HG03342 (cell line): ENCODE measurements at regions not wholly inside any gene's neighbourhood (a gene's known extent, or its start where the extent isn't known, plus 50 kb on each side); places are given as distances from the start of the nearest gene placed in this dataset.

Experiments used
- ATAC-seq: cut with Tn5 transposase; IDR thresholded peaks from one replicate; pipeline ENCODE4 v1.9.1; 2021; ENCODE audit warnings: mild to moderate bottlenecking, moderate library complexity; ENCODE audit not compliant: unreplicated experiment

DNA sequence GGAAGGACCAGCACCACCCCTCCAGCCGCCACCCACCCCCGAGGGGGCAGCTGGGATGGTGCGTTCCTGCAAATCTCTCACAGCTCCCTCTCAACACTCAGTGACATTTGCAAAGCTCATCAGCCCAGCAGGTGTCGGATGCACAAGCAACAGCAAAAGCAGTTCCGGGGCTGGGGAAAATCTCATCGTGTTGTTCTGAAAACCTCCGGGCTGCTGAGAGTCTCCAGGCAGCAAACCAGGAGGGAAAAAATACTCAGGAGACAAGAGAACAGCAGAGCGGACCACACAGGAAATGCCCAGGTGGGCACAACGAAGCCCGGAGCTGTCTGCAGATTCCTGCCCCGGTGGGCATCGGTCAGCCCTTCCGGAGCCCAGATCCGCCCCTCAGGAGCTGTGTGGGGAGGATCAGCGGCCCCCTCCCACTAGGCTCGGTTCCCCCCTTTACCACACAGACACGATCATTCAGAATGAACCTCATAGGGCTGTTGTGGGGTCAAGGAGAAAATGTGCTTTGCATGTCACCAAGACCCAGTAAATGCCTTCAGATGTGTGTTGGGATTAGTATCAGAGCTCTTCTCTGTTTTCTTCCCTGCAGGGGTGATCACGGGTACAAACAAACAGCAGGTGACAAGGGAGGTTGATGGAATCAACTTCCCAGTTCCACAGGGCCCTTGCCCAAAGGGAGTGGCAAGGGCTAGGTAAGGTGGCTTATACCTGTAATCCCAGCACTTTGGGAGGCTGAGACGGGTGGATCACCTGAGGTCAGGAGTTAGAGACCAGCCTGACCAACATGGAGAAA is 127.0 kb upstream of the TIAM1 start:
- ATAC-seq = no peak

- no peak for ATAC-seq
Measured at GRCh38 chr21:31460980-31461379, 116.9 kb upstream of the TIAM1 start.

DNA sequence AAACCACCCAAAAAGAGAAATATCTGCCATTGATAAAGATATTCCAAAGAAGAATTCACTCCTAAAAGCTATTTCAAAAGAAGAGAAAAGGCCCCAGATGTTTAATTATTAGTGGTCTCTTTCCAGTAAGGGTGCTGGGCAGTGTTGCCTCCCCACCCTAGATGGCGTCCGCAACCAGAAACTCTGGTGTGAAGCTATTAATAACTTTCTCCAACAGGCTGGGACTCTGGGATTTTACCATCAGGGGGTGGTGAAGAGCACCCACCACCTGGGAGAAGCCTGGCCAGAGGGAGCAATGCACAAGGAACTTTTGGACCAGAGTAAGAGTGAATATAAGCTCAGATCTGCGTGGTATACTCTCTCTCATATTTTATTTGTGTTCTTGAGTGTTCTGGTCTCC is 115.4 kb upstream of the TIAM1 start:
- no peak for ATAC-seq

GRCh38 chr21:31457675-31458074 is 113.6 kb upstream of the TIAM1 start:
- no peak for ATAC-seq

DNA sequence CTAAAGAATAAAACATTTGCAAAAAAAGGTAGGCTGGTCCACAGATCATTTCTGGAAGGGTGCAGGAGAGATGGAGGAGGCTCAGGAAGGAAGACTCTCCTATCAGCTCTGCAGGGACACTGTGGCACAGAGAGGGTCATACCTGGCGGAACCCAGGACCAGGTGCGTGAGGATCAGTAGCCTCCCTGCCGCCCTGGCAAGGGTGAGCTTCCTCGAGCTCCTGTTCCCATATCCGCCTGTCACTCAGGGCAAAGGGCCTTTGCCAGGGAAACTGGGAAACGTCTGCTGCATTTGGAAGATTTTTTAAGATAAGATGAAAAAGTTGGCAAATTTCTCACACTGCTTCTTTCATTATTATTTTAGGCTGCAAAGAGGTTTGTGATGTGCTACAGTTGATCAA is 112.1 kb upstream of the TIAM1 start:
- ATAC-seq = no peak

DNA sequence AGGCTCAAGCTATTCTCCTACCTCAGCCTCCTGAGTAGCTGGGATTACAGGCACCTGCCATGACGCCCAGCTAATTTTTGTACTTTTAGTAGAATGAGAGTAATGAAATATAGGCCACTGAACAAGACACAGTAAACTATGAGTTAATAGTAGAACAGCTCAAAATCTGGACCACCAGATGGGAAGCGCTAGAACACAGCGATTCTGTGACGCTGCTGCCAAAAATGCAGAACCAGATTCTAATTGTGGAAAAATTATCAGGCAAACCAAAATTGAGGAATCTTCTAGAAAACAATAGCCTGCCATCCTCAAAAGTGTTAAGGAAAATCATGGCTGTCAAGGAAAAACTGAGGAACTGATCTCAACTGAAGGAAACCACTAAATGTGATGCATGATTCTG is 111.4 kb upstream of the TIAM1 start:
- no peak for ATAC-seq

- ATAC-seq = no peak
Measured at GRCh38 chr21:31450980-31451379, 106.9 kb upstream of the TIAM1 start.

DNA sequence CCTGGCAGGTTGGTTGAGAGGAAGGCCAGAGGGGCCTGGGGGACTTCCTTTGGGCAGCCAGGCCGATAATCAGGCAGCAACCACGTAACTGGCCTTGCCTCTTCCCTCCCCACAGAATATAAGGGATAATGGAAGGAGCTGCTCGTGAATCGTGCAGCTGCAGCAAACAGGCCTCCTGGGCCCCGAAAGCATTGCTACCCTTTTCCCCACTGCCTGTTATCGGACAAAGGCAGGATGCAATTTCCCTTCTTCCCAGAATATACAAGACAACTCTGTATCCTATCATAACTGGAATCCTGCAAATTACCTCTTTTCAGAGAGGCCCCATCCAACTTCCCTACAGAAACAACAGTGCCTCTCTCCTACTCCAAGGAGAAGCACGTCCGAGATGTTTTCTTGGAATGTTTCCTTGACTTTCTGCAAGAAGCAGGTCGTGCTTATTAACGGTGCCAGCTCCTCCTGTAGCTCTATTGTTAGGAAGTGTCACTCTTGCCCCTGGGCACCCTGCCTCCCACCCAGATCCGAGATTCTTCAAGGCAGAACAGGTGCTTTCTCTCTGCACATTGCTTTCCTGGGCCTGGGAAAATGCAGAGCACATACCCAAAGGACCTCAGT is 106.0 kb upstream of the TIAM1 start:
- ATAC-seq = no peak

DNA sequence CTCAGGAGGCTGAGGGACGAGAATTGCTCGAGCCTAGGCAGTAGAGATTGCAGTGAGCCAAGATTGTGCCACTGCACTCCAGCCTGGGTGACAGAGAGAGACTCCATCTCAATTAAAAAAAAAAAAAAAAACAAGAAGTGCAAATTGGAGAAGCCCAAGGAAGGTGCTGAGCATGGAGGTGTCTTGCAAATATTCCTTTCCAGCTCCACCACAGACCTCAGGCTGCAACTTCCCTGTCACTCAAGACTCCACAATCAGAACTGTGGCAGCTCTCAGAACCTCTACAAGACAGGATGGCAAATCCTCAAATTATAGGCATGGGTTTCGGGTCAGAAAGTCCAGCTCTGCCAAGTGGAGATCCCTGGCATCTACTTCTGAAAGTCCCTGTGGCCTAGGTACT is 104.4 kb upstream of the TIAM1 start:
- no peak for ATAC-seq

DNA sequence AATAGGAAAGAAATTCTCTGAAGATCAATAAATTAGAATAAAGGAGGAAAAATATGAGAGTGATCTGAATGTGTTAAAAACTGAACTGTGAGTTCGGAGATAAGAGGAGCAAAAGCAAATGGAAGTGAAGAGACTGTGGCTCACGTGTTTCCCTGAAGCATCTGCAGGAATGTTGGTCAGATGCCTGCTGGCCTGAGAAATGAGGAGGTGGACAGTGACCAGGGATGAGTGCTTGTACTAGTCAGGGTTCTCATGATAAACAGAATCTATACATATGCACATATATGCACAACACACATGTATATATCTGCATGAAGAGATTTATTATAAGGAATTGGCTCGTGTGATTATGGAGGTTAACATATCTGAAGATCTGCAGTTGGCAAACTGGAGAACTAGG is 103.4 kb upstream of the TIAM1 start:
- no peak for ATAC-seq

DNA sequence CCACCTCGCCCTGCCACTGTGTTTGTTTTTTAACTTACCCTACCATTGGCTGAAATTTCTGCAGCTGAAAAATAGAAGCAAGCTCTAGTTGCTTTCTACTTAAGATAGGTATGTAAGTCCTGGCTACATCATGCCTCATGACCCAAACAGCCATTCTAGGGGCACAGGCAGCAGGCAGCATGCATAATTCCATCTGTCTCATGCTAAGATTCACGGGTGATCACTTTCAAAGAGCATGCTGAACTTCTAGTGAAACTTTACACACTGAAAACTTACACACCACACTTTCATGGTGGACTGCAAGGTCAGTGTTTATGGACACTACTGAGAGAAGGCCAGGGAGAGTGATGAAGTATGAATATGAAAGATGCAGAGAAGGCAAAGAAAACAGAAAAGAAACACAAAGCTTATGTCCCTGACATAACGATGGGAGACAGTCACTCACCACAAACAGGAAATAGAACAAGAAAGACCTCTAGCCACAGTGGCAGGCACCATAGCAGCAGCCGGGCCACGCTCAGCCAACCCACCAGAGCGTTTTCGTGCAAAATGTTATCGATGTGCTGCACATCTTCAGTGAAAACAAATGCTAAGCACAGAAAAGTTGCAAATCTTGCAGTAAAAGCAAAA is 102.3 kb upstream of the TIAM1 start:
- no peak for ATAC-seq

- ATAC-seq = no peak
Measured at GRCh38 chr21:31445137-31445536, 101.1 kb upstream of the TIAM1 start.

DNA sequence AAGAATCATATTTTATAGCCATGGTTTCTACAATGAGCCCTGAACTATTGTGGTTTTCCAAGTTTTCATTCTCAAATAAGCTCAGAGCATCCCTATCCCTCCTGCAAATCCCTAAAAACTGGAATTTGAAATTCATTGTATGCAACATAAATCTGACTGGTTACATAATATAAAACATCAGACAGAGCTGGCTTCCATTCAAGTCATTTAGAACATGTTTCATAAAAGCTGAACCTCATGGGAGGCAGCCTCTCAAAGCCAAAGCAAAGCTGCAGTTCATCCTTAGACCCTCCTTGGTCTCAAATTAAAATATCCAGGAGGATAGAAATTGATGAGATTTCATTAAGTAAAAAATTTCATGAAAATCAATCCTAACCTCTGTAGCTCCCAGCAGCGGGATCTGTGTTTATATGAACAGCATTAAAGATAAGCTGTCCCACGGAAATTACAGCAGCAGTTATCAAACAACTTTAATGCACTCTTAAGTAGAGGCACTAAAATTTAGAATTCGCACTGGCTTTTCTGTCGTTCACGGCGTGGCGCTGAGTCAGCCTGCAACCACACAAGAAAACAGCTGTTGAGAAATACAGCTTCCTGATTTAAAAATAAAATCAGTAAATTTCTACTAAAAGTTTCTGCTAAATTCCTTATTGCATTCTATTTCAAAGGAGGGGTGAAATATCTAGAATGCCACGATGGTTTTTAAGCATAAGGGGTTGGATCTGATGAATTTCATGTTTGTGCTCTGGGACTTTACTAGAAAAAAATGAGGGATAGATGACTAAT is 99.9 kb upstream of the TIAM1 start:
- ATAC-seq = no peak

DNA sequence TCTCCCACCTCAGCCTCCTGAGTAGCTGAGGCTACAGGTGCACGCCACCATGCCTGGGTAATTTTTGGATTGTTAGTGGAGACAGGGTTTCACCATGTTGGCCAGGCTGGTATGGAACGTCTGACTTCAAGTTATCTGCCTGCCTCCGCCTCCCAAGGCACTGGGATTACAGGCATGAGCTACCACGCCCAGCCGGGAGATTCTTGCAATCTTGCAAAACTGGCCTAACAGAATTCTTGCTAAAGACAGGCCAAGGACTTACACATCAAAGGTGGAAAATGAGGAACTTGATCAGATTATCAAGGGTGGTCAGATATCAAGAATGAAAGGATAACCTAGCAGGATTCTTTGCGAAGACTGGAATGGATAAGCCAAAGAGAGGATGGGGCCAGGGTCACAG is 98.3 kb upstream of the TIAM1 start:
- ATAC-seq = no peak

GRCh38 chr21:31429506-31429905 is 85.4 kb upstream of the TIAM1 start:
- no peak for ATAC-seq

DNA sequence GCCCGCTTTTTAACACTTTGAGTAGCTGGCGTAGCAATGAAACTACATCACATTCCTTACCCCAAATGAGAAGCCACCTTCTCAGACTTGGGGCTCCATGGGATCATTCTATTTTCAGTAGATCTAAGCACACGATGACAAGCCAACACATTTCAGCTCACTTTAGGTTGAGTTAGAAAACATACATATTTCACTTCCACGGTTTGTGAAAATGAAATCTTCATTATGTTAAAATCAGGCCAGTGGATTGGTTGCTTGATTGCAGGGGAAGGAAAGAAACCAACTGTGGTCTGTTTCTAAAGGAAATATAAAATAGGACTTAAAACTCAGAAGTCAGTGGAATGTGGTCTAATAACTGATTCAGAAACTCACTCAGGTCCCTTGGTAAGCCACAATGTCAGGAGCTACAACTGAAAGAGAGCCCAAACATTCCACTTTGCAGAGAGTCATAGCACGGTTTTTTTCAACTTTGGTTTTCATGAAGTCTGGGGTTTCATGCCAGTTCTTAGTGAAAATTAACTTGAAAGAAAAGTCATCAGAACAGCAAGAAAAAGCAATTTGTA is 82.3 kb upstream of the TIAM1 start:
- no peak for ATAC-seq

DNA sequence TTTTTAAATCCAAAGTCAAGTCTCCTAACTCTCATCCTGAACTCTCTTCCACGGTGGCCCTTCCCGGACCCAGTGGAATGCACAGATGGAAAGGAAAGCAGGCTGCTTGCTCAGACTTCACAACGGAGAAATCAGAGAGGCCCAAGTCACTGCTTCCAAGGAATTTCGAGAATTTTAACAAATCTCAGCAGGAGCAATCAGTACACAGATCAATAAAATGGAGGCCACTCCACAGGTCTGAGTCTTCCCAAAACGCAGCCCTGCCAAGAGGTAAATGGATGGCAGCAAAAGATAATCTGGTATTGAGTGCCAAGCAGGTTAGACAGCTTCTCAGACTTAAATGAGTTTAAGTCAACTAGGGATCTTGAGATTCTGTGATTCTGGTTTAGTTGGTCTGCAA is 81.1 kb upstream of the TIAM1 start:
- ATAC-seq = no peak

DNA sequence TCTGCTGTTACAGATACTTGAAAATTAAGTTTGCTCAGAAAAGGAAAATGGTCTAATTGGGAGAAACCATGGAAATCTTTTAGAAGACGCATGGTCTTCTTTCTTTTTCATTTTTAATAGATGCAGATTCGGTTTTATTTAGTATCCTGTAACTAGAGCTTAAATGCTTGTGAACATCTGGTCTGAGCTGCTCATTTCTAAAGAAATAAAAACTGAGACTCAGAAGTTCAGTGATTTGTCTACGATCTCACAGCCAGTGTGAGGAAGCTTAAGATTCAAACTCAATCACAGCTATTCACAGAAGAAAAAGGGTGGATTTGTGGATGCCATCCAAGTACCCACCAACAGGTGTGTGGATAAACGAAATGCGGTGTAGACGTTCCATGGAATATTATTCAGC is 80.0 kb upstream of the TIAM1 start:
- ATAC-seq = no peak

- no peak for ATAC-seq
Measured at GRCh38 chr21:31420988-31421387, 76.9 kb upstream of the TIAM1 start.

GRCh38 chr21:31420354-31420753 is 76.3 kb upstream of the TIAM1 start:
- no peak for ATAC-seq

DNA sequence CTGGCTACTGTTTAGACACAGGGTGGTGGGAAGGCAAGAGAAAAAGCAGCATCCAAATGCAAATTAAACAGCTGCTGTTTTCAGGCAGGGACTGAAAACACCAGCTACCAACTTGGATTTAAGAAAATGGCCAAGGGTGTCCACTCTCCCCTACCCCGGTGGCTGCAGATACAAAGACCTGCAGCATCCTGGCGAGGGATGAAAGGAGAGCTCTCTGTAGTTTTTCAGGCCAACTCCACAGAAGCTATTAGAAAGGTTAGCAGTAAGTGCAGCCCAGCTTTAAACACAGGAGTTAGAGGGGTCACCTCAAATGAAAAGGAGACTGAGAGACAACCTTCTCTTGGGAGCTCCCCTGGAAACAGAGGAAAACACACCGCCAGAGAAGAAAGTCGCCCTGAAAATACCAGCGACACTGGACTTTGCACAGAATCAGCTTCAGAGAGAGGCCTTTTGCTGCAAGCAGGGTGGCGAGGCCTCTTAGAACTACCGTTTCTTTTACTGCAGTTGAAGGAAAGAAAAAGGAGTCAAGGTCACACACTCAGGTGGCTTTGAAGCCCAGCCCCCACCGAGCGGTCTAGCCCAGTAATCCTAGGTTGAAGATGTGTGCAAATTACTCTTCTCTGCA is 74.4 kb upstream of the TIAM1 start:
- no peak for ATAC-seq
